Ovary (tissue), 3 donors: ENCODE measurements at regions not wholly inside any gene's neighbourhood (a gene's known extent, or its start where the extent isn't known, plus 50 kb on each side); places are given as distances from the start of the nearest gene placed in this dataset.

ENCODE experiments used
- POLR2A ChIP-seq: fragments of 450-650 bp; IDR thresholded peaks from one replicate; pipeline ENCODE4 v1.6.1; 2017; ENCODE audit warnings: antibody characterized with exemption, mild to moderate bottlenecking, moderate library complexity
- TF ChIP-seq, protein P1 (sequence below), 3 donors: fragments of 450-650 bp in 2 of 3; fragments of 200-600 bp in 1 of 3; IDR thresholded peaks; one replicate each; pipeline versions ENCODE4 v1.5.1 to v1.8.0; 2016 to 2022; ENCODE audit warnings: antibody characterized with exemption in 3 of 3, mild to moderate bottlenecking in 1 of 3
- donor health status: DM: no; HTN: no; CAD: no.

DNA sequence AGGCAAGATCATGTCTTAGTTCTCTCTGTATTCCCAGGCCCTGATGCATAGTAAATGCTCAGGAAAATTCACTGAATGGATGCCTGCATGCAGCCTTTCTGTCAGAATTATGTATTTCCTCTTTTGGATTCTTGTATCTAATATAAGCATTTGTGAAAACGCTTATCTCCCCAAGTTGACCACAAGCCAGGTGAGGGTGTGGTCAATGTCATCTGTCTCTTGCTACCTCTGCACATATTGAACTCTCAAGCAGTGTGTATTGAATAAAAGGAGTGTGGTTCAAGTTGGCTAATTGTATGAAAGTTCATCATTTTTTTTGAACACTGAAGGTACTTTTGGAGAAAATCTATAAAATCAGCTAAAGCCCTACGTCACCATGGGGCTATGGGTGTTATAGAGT is 84.3 kb downstream of the CNGA2 start:
- TF ChIP-seq, protein P1, sequence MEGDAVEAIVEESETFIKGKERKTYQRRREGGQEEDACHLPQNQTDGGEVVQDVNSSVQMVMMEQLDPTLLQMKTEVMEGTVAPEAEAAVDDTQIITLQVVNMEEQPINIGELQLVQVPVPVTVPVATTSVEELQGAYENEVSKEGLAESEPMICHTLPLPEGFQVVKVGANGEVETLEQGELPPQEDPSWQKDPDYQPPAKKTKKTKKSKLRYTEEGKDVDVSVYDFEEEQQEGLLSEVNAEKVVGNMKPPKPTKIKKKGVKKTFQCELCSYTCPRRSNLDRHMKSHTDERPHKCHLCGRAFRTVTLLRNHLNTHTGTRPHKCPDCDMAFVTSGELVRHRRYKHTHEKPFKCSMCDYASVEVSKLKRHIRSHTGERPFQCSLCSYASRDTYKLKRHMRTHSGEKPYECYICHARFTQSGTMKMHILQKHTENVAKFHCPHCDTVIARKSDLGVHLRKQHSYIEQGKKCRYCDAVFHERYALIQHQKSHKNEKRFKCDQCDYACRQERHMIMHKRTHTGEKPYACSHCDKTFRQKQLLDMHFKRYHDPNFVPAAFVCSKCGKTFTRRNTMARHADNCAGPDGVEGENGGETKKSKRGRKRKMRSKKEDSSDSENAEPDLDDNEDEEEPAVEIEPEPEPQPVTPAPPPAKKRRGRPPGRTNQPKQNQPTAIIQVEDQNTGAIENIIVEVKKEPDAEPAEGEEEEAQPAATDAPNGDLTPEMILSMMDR (IDR thresholded peaks at IDR 0.05): no peak
- no peak for TF ChIP-seq POLR2A
